ENCODE measurements at regions not wholly inside any gene's neighbourhood (a gene's known extent, or its start where the extent isn't known, plus 50 kb on each side); places are given as distances from the start of the nearest gene placed in this dataset.
"Not testable (repeated sequence)": the region's sequence is repeated elsewhere in the genome, so short reads cannot be mapped to it uniquely, and the experiment has no call there.

- not testable (repeated sequence) for H3K27me3 ChIP-seq (replicated peaks); H3K36me3 ChIP-seq; H3K4me1 ChIP-seq (replicated peaks); H3K9me3 ChIP-seq (replicated peaks); H3K4me3 ChIP-seq; DNase-seq (ENCODE audit: low read depth in 1 of 2, low spot score in 2 of 2); H3K27ac ChIP-seq
Measured at GRCh38 chr10:18917431-18917830, 131.2 kb upstream of the MALRD1 start.

GRCh38 chr10:18918532-18918931 is 130.1 kb upstream of the MALRD1 start:
- Histone ChIP-seq H3K9me3 (replicated peaks) (no peaks in the 10 kb centered on the region), H3K27me3 (replicated peaks) (no peaks in the 10 kb centered on the region), H3K4me1 (replicated peaks) (no peaks in the 10 kb centered on the region), H3K36me3 (no peaks in the 10 kb centered on the region), H3K4me3 (no peak overlapping the region), H3K27ac (no peak overlapping the region)
- DNase-seq (ENCODE audit: low read depth in 1 of 2, low spot score in 2 of 2), result no peak

- DNase-seq (ENCODE audit: low read depth in 1 of 2, low spot score in 2 of 2), result no peak
- Histone ChIP-seq H3K4me1 (replicated peaks) (no peaks in the 10 kb centered on the region), H3K36me3 (no peaks in the 10 kb centered on the region), H3K27me3 (replicated peaks) (no peaks in the 10 kb centered on the region), H3K9me3 (replicated peaks) (0 out of 2 replicates have a peak, but pooled peaks cover 4% of the 10 kb centered on the region), H3K27ac (no peak overlapping the region), H3K4me3 (no peak overlapping the region)
Measured at GRCh38 chr10:18949391-18949790, 99.2 kb upstream of the MALRD1 start.

- not testable (repeated sequence) for H3K4me1 ChIP-seq (replicated peaks); H3K4me3 ChIP-seq; H3K36me3 ChIP-seq
Measured at GRCh38 chr10:18951072-18951823, 97.4 kb upstream of the MALRD1 start.

GRCh38 chr10:18955061-18955460 is 93.5 kb upstream of the MALRD1 start:
- H3K27ac ChIP-seq, result no peak overlapping the region
- no peaks in the 10 kb centered on the region for H3K4me1 ChIP-seq (replicated peaks)
- no peak overlapping the region for H3K4me3 ChIP-seq
- DNase-seq (ENCODE audit: low read depth in 1 of 2, low spot score in 2 of 2), result no peak
- no peaks in the 10 kb centered on the region for H3K36me3 ChIP-seq
- 0 out of 2 replicates have a peak, but pooled peaks cover 9% of the 10 kb centered on the region for H3K9me3 ChIP-seq (replicated peaks)
- H3K27me3 ChIP-seq (replicated peaks), result no peaks in the 10 kb centered on the region

More at GRCh38 chr10:18951072-18951823, 97.4 kb upstream of the MALRD1 start:
- H3K27ac ChIP-seq; H3K9me3 ChIP-seq (replicated peaks); H3K27me3 ChIP-seq (replicated peaks); DNase-seq (ENCODE audit: low read depth in 1 of 2, low spot score in 2 of 2): not testable (repeated sequence)

- no peak overlapping the region for H3K27ac ChIP-seq
- no peak overlapping the region for H3K4me3 ChIP-seq
- H3K9me3 ChIP-seq (replicated peaks), result peaks cover 5% of the 10 kb centered on the region; the same call in 1 of the 2 replicates
- H3K36me3 ChIP-seq, result no peaks in the 10 kb centered on the region
- no peaks in the 10 kb centered on the region for H3K27me3 ChIP-seq (replicated peaks)
- no peak for DNase-seq (ENCODE audit: low read depth in 1 of 2, low spot score in 2 of 2)
- H3K4me1 ChIP-seq (replicated peaks), result no peaks in the 10 kb centered on the region
Measured at GRCh38 chr10:18959369-18959768, 89.2 kb upstream of the MALRD1 start.

GRCh38 chr10:18960466-18961079 is 88.0 kb upstream of the MALRD1 start:
- H3K27ac ChIP-seq, result no peak overlapping the region
- H3K36me3 ChIP-seq, result no peaks in the 10 kb centered on the region
- no peaks in the 10 kb centered on the region for H3K4me1 ChIP-seq (replicated peaks)
- no peak overlapping the region for H3K4me3 ChIP-seq
- H3K27me3 ChIP-seq (replicated peaks), result no peaks in the 10 kb centered on the region
- H3K9me3 ChIP-seq (replicated peaks), result peaks cover 5% of the 10 kb centered on the region; the same call in 1 of the 2 replicates
- no peak for DNase-seq (ENCODE audit: low read depth in 1 of 2, low spot score in 2 of 2)

GRCh38 chr10:18968159-18968558 is 80.4 kb upstream of the MALRD1 start:
- Histone ChIP-seq H3K27me3 (replicated peaks) (no peaks in the 10 kb centered on the region), H3K27ac (no peak overlapping the region), H3K4me1 (replicated peaks) (no peaks in the 10 kb centered on the region), H3K9me3 (replicated peaks) (no peaks in the 10 kb centered on the region), H3K36me3 (no peaks in the 10 kb centered on the region), H3K4me3 (no peak overlapping the region)
- DNase-seq (ENCODE audit: low read depth in 1 of 2, low spot score in 2 of 2), result no peak

- no peaks in the 10 kb centered on the region for H3K27me3 ChIP-seq (replicated peaks)
- no peak overlapping the region for H3K27ac ChIP-seq
- DNase-seq (ENCODE audit: low read depth in 1 of 2, low spot score in 2 of 2), result no peak
- H3K9me3 ChIP-seq (replicated peaks), result no peaks in the 10 kb centered on the region
- no peaks in the 10 kb centered on the region for H3K4me1 ChIP-seq (replicated peaks)
- no peak overlapping the region for H3K4me3 ChIP-seq
- H3K36me3 ChIP-seq, result no peaks in the 10 kb centered on the region
Measured at GRCh38 chr10:18976696-18977251, 71.8 kb upstream of the MALRD1 start.

- DNase-seq (ENCODE audit: low read depth in 1 of 2, low spot score in 2 of 2), result no peak
- H3K4me1 ChIP-seq (replicated peaks), result no peaks in the 10 kb centered on the region
- H3K36me3 ChIP-seq, result no peaks in the 10 kb centered on the region
- H3K27ac ChIP-seq, result no peak overlapping the region
- H3K9me3 ChIP-seq (replicated peaks), result no peaks in the 10 kb centered on the region
- H3K27me3 ChIP-seq (replicated peaks), result no peaks in the 10 kb centered on the region
- no peak overlapping the region for H3K4me3 ChIP-seq
Measured at GRCh38 chr10:18980089-18980629, 68.4 kb upstream of the MALRD1 start.

GRCh38 chr10:18984531-18984930 is 64.1 kb upstream of the MALRD1 start:
- Histone ChIP-seq H3K27me3 (replicated peaks) (no peaks in the 10 kb centered on the region), H3K9me3 (replicated peaks) (no peaks in the 10 kb centered on the region), H3K36me3 (no peaks in the 10 kb centered on the region), H3K27ac (no peak overlapping the region), H3K4me3 (no peak overlapping the region), H3K4me1 (replicated peaks) (no peaks in the 10 kb centered on the region)
- no peak for DNase-seq (ENCODE audit: low read depth in 1 of 2, low spot score in 2 of 2)

- 0 out of 2 replicates have a peak, but pooled peaks cover 3% of the 10 kb centered on the region for H3K9me3 ChIP-seq (replicated peaks)
- H3K4me3 ChIP-seq, result no peak overlapping the region
- no peak overlapping the region for H3K27ac ChIP-seq
- DNase-seq (ENCODE audit: low read depth in 1 of 2, low spot score in 2 of 2), result no peak
- H3K4me1 ChIP-seq (replicated peaks), result no peaks in the 10 kb centered on the region
- no peaks in the 10 kb centered on the region for H3K36me3 ChIP-seq
- no peaks in the 10 kb centered on the region for H3K27me3 ChIP-seq (replicated peaks)
Measured at GRCh38 chr10:18988338-18988737, 60.3 kb upstream of the MALRD1 start.
